ENCODE measurements at regions not wholly inside any gene's neighbourhood (a gene's known extent, or its start where the extent isn't known, plus 50 kb on each side); places are given as distances from the start of the nearest gene placed in this dataset.

- TF ChIP-seq, protein P1, sequence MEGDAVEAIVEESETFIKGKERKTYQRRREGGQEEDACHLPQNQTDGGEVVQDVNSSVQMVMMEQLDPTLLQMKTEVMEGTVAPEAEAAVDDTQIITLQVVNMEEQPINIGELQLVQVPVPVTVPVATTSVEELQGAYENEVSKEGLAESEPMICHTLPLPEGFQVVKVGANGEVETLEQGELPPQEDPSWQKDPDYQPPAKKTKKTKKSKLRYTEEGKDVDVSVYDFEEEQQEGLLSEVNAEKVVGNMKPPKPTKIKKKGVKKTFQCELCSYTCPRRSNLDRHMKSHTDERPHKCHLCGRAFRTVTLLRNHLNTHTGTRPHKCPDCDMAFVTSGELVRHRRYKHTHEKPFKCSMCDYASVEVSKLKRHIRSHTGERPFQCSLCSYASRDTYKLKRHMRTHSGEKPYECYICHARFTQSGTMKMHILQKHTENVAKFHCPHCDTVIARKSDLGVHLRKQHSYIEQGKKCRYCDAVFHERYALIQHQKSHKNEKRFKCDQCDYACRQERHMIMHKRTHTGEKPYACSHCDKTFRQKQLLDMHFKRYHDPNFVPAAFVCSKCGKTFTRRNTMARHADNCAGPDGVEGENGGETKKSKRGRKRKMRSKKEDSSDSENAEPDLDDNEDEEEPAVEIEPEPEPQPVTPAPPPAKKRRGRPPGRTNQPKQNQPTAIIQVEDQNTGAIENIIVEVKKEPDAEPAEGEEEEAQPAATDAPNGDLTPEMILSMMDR (IDR thresholded peaks at IDR 0.05) = no peak
Measured at GRCh38 chr20:6430381-6430780, 307.6 kb upstream of the FERMT1 start.

DNA sequence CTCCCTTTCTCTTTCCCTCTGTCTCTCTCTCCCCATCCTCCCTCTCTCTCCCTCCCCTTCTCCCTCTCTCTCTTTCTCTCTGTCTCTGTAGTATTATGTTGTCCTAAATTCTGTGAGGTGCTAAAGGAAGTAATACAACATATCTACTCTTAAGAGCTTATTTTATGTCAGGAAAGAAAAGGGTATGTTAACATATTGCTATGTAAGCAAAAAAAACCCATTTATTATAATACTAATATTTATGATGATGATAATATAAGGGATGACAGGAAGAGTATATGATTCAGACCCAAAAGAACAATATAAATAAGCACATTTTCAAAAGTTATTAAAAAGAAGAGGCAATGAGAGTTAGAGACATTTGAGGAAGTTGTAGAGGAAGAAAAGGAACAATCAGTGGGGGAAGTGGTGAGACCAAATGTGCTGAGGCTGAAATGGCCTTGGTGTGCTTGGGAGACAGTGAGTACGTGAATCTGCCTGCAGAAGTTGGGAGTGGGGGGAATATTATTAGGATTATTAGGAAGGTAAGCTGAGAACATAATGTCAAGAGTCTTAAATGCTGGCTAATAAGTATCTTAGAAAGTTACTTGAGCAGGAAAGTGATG lies 303.6 kb upstream of the FERMT1 start:
- Histone ChIP-seq H3K27me3 (no peaks in the 10 kb centered on the region), H3K9me3 (no peaks in the 10 kb centered on the region), H3K4me3 (ENCODE audit: low read depth in 1 of 2, low read length in 1 of 2) (no peak overlapping the region), H3K36me3 (no peaks in the 10 kb centered on the region), H3K4me1 (ENCODE audit: control insufficient read depth in 1 of 2, insufficient read depth in 1 of 2, low read depth in 1 of 2, low read length in 1 of 2) (no peaks in the 10 kb centered on the region), H3K27ac (no peak overlapping the region)
- TF ChIP-seq, protein P1 (IDR thresholded peaks at IDR 0.05) = no peak

More at GRCh38 chr20:6430381-6430780, 307.6 kb upstream of the FERMT1 start:
- H3K36me3 ChIP-seq = no peaks in the 10 kb centered on the region
- no peaks in the 10 kb centered on the region for H3K9me3 ChIP-seq
- H3K27me3 ChIP-seq = no peaks in the 10 kb centered on the region
- H3K4me1 ChIP-seq (ENCODE audit: control insufficient read depth in 1 of 2, insufficient read depth in 1 of 2, low read depth in 1 of 2, low read length in 1 of 2) = no peaks in the 10 kb centered on the region
- no peak overlapping the region for H3K4me3 ChIP-seq (ENCODE audit: low read depth in 1 of 2, low read length in 1 of 2)
- H3K27ac ChIP-seq = no peak overlapping the region

DNA sequence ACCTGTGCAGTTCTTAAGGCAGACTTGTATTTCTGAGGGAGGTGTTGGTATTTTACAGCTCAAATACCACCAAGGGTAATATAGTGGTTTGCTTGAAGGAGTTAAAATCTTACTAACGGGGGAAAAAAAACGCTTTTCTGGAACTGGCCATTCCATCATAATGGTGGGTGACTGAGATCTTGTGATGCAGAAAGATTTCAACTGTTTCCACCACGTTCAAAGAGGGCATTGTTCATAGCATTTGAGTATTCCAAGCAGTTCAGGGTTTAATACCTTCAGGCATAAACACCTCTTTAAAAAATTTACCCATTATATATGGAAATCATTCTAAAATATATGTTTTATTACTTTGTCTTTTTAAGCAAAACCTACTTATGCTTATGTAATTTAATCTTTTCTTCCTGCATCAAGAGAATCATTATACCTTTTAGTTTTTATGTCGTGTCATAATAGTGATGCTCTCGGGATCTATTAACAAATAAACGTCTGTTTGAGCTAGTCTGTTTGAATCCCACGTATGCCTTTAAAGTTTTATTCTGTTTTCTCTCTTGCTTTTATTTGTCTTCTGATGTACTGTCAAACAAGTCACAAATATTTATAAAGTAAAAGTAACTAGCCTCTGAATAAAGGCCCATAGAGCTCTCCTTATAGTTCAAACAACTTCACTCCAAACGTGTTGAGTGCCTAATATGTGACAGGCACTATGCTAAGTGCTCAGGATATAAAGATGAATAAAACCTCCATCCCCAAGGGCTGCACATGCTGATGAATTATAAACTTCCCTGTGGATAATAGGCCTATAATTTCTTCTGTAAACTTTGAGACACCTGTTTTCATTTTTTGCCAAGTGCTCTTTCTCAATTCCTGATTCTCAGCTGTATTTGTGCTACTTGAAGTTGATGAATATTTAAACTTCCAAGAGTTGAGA lies 298.8 kb upstream of the FERMT1 start:
- no peaks in the 10 kb centered on the region for H3K36me3 ChIP-seq
- H3K27ac ChIP-seq = no peak overlapping the region
- TF ChIP-seq, protein P1 (IDR thresholded peaks at IDR 0.05) = no peak
- H3K4me3 ChIP-seq (ENCODE audit: low read depth in 1 of 2, low read length in 1 of 2) = no peak overlapping the region
- no peaks in the 10 kb centered on the region for H3K27me3 ChIP-seq
- H3K9me3 ChIP-seq = no peaks in the 10 kb centered on the region
- H3K4me1 ChIP-seq (ENCODE audit: control insufficient read depth in 1 of 2, insufficient read depth in 1 of 2, low read depth in 1 of 2, low read length in 1 of 2) = no peaks in the 10 kb centered on the region

GRCh38 chr20:6420336-6420735 lies 297.5 kb upstream of the FERMT1 start:
- Histone ChIP-seq H3K36me3 (no peaks in the 10 kb centered on the region), H3K4me3 (ENCODE audit: low read depth in 1 of 2, low read length in 1 of 2) (no peak overlapping the region), H3K9me3 (no peaks in the 10 kb centered on the region), H3K27me3 (no peaks in the 10 kb centered on the region), H3K27ac (no peak overlapping the region), H3K4me1 (ENCODE audit: control insufficient read depth in 1 of 2, insufficient read depth in 1 of 2, low read depth in 1 of 2, low read length in 1 of 2) (no peaks in the 10 kb centered on the region)
- TF ChIP-seq, protein P1 (IDR thresholded peaks at IDR 0.05) = no peak

DNA sequence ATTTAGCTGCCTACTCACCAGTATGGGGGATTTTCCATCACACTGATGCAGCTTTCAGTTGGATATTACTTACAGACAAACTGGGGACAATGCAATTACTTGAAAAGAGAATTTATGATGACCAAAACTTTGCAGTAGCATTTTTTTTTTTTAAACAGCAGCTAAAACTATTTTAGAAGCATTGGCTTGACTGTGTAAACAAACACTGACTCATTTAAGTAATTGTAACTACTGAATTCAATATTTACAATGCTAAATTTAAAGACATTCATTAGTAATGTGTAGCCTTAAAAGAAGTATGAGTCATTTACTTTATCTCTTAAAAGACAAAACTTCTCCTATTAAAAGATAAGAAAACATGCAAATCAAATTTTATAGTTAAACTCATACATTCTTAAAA lies 295.9 kb upstream of the FERMT1 start:
- H3K4me3 ChIP-seq (ENCODE audit: low read depth in 1 of 2, low read length in 1 of 2) = no peak overlapping the region
- H3K36me3 ChIP-seq = no peaks in the 10 kb centered on the region
- no peaks in the 10 kb centered on the region for H3K9me3 ChIP-seq
- no peaks in the 10 kb centered on the region for H3K27me3 ChIP-seq
- TF ChIP-seq, protein P1 (IDR thresholded peaks at IDR 0.05) = no peak
- no peak overlapping the region for H3K27ac ChIP-seq
- H3K4me1 ChIP-seq (ENCODE audit: control insufficient read depth in 1 of 2, insufficient read depth in 1 of 2, low read depth in 1 of 2, low read length in 1 of 2) = no peaks in the 10 kb centered on the region

All from neutrophil (primary cell).